Renal cortical epithelial cell (primary cell): ENCODE measurements at regions not wholly inside any gene's neighbourhood (a gene's known extent, or its start where the extent isn't known, plus 50 kb on each side); places are given as distances from the start of the nearest gene placed in this dataset.
"Not testable (repeated sequence)": the region's sequence is repeated elsewhere in the genome, so short reads cannot be mapped to it uniquely, and the experiment has no call there.

Experiments used
- DNase-seq: peaks from one replicate; pipeline ENCODE4 v3.0.0-alpha.2; 2011; ENCODE audit warnings: low read depth

GRCh38 chr14:35988972-35989690 lies 163.0 kb downstream of the BRMS1L start:
- DNase-seq, result peak; percentile 3

GRCh38 chr14:35988550-35988949 lies 162.4 kb downstream of the BRMS1L start:
- no peak for DNase-seq

- DNase-seq, result no peak
Observed at GRCh38 chr14:35987731-35988130, 161.6 kb downstream of the BRMS1L start.

- no peak for DNase-seq
Observed at GRCh38 chr14:35986219-35986573, 160.1 kb downstream of the BRMS1L start.

GRCh38 chr14:35985474-35986218 lies 159.5 kb downstream of the BRMS1L start:
- peak; percentile 63 for DNase-seq

- no peak for DNase-seq
Observed at GRCh38 chr14:35979531-35979930, 153.4 kb downstream of the BRMS1L start.

GRCh38 chr14:35978561-35978960 lies 152.4 kb downstream of the BRMS1L start:
- DNase-seq, result no peak

- no peak for DNase-seq
Observed at GRCh38 chr14:35975814-35976213, 149.7 kb downstream of the BRMS1L start.

- peak; percentile 56 for DNase-seq
Observed at GRCh38 chr14:35973770-35974169, 147.6 kb downstream of the BRMS1L start.

- no peak for DNase-seq
Observed at GRCh38 chr14:35971965-35972630, 146.0 kb downstream of the BRMS1L start.

GRCh38 chr14:35969310-35969709 lies 143.2 kb downstream of the BRMS1L start:
- no peak for DNase-seq

GRCh38 chr14:35965400-35965799 lies 139.3 kb downstream of the BRMS1L start:
- no peak for DNase-seq

- DNase-seq, result no peak
Observed at GRCh38 chr14:35964697-35965286, 138.7 kb downstream of the BRMS1L start.

GRCh38 chr14:35963209-35963608 lies 137.1 kb downstream of the BRMS1L start:
- DNase-seq, result peak; percentile 37

GRCh38 chr14:35961697-35962274 lies 135.6 kb downstream of the BRMS1L start:
- DNase-seq, result no peak

- DNase-seq, result peak; percentile 59
Observed at GRCh38 chr14:35959835-35960234, 133.7 kb downstream of the BRMS1L start.

GRCh38 chr14:35958499-35958898 lies 132.4 kb downstream of the BRMS1L start:
- no peak for DNase-seq

GRCh38 chr14:35956376-35957085 lies 130.4 kb downstream of the BRMS1L start:
- DNase-seq, result no peak

- no peak for DNase-seq
Observed at GRCh38 chr14:35952584-35952983, 126.4 kb downstream of the BRMS1L start.

- peak; percentile 38 for DNase-seq
Observed at GRCh38 chr14:35949920-35950513, 123.9 kb downstream of the BRMS1L start.

GRCh38 chr14:35947983-35948382 lies 121.8 kb downstream of the BRMS1L start:
- not testable (repeated sequence) for DNase-seq
